GM18511 (cell line): ENCODE measurements at regions not wholly inside any gene's neighbourhood (a gene's known extent, or its start where the extent isn't known, plus 50 kb on each side); places are given as distances from the start of the nearest gene placed in this dataset.
A peak's percentile ranks its signal among the peaks of the same experiment; 100 is the strongest.

Experiments
- ATAC-seq: cut with Tn5 transposase; IDR thresholded peaks from one replicate; pipeline ENCODE4 v1.9.1; 2021; ENCODE audit warnings: mild to moderate bottlenecking, moderate library complexity; ENCODE audit not compliant: unreplicated experiment

DNA sequence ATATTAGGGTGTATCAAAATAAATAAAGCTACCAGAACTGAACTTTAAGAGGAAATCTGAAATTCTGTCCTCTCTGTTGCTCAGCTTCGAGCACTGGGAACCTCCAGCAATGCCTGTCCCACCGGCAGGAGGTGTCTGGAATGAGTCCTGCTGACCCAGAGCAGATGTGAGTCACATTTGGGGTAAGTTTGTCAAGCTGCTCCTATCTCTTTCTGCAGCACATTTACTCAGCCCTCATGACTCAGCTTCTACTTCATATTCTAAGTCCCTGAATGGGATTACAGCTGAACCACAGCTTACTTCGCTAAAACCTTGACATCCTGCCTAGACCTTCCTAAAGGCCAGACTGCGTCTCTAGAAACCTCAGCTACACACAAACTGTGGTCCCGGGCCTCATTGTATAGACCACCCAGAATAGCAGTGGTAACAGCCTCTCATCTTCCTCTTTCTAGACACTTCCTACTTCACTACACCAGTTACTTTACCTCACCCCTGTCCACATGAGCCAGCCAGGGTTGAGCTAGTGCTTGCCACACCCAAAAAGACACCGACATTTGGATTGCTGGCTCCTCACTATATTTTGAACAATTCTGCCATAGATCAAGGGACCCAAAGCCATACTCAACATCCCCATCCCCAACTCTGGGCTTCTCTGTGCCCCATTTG lies 109.6 kb upstream of the TMCO5A start:
- ATAC-seq: no peak

DNA sequence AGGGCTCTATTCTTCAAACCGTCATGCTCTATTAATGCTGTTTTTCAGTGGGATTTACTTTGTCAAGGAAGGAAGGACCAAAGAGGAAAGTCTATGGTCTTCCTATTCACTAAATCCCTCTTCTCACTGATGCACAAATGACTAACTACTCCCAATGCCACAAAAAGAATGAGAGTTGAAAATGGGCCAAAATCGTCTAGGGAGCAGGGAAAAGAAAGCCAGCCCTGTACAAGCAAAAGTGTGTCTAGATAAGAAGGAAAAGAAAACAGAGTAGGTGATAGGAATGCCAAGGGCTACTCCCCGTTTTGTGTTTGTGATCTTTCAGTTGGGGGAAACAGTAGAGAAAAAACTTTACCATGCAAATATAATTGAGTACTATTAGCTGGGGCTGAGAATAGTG lies 97.2 kb upstream of the TMCO5A start:
- ATAC-seq: no peak

- no peak for ATAC-seq
These were observed 86.7 kb upstream of the TMCO5A start for GRCh38 chr15:37847776-37848175.

DNA sequence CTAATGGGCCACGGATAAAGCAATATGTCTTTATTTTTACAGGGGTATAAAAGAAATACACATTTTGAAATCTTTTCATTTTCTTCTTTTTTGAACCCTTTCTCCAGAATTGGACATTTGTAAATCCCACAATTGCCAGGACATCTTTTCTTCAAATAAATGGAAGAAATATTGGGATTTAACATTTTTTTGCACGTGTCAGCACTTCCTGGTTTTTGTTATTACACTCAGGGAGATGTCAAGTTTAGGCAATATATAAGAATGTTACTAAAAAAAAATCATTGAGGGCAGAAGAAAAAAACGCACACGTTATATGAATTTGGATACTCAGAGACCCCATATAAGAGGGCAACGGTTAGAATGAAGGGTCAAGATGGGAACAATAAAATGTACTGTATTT lies 78.3 kb upstream of the TMCO5A start:
- ATAC-seq: no peak

- no peak for ATAC-seq
These were observed 73.5 kb upstream of the TMCO5A start for GRCh38 chr15:37860896-37861295.

DNA sequence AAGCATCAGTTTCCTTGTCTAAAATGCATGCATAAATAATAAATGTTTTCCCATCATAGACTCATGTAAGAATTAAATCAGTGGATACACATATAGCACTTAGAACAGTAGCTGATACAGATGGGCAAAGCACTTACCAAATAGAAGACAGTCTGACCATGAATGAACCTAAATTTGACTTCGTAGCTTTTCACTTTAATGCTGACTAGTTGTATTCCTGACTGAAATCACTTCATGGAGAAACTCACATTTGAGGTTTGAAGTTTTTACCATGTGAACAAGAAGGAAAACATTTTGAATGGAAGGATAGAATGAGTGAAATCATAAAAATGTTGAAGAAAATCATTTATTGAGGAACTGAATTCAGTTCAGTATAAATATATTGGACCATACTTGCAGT lies 68.8 kb upstream of the TMCO5A start:
- no peak for ATAC-seq

DNA sequence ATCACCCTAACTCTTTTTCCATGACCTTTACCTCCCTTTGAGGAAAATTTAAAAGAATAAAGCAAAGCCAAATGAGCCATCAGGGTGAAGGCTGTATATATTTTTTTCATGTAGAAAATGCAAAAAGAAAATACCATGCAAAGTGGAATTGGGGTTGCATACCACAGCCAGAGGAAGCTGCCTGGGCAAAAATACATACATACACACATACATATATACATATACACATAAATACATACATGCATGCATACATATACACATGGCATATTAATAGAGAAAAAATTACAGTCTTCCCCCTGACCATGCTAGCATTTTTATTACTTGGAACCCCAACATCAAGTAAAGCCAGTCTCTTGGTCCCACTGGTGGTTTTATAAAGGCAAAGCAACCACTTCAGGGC lies 63.7 kb upstream of the TMCO5A start:
- ATAC-seq: no peak

GRCh38 chr15:37872661-37873060 lies 61.8 kb upstream of the TMCO5A start:
- ATAC-seq: no peak

DNA sequence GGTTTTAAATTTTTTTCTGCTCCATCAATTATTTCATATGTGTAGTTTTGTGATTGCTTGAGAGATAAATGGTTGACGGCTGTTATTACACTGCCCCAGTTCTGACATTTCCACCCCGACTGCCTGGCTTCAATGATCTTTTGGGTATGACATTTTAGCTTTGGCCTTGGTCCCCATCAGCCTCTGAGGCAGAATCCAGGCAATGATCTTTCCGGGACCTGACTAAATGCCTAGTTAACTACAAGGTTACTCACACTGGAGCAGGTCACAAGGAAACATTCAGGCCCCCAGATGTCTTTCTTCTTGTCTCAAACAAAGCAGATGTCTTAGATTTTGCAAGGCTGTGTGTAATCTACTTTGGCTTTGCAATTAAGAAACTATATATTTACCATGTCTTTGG lies 61.1 kb upstream of the TMCO5A start:
- no peak for ATAC-seq

DNA sequence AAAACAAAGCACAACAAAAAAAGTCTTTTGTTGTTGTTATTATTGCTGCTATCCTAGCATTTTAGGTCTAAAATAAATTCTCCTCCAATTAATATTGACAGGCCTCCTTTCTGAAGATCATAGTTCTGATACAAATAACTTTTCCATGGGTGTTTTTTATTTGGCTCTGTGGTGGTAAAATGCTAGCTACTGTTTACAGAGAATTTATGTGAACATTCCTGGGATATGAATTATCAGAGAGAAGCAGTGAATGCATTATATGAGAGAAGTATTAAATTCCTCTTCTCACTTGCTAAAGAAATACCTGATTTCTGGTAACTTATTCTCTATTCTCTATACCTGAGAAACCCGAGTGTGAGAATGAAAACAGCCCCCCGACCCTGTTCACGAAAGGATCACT lies 57.5 kb upstream of the TMCO5A start:
- no peak for ATAC-seq

GRCh38 chr15:37877851-37878741 lies 56.3 kb upstream of the TMCO5A start:
- no peak for ATAC-seq

- peak; percentile 58 for ATAC-seq
These were observed 54.2 kb upstream of the TMCO5A start for GRCh38 chr15:37880009-37880834.

DNA sequence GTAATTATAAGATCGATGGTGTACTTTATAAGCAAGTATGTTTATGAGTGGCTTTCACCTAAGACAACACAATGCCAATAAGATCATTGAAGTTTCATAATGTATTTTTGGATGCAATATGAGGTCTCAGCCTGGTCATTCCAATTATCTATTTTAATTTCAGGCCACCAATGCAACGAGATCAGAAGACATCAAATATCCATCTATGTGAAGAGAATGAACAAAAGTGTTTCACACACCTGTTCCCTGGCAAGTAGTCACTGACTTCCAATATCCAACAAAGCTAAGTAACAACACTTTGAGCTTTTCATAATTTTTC lies 53.6 kb upstream of the TMCO5A start:
- no peak for ATAC-seq

DNA sequence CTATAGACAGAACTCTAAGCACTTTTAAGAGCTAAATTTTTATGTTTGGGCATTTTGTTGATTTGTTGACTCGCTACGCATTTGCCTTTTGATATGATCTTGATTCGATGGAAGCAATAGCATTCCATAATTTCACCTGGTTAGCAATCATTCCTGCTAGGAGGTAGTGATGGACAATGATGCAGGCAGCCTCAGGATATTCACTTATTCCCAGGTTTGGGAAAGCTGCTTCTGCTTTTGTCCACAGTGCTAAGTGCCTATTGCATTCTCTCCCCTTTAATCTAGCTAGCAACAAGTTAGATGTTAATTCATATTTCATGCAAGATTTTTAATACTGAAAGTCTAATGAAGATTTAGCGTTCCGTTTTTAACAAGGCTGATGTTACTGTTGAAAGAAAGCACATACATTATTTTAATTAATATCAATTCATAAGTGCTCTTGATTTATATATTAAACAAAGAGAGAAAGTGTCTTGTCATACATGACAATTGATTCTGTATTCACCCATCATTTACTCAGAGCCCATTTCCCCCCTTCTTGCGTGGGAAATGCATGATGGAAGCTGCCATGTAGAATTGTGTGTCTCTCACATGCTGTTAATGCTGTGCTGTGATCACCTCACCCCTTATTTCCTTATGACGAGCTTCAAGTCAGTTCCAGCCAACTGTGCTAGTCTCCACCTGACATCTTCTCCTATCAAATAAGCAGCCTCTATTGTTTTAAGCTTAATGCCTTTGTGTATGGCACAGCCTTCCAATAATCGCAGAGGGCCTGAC lies 53.0 kb upstream of the TMCO5A start:
- ATAC-seq: no peak

- no peak for ATAC-seq
These were observed 51.8 kb upstream of the TMCO5A start for GRCh38 chr15:37882640-37883039.
